Endodermal cell (in vitro differentiated cells): ENCODE measurements at regions not wholly inside any gene's neighbourhood (a gene's known extent, or its start where the extent isn't known, plus 50 kb on each side); places are given as distances from the start of the nearest gene placed in this dataset.

Source experiments
- DNase-seq: peaks from one replicate; pipeline ENCODE4 v3.0.0-alpha.2; 2017
- H3K27ac ChIP-seq: 2 replicates; pipeline ENCODE4 v1.5.1; 2013; ENCODE audit warnings: mild to moderate bottlenecking, low read depth, low read length, moderate library complexity
- H3K27me3 ChIP-seq: 2 replicates; pipeline ENCODE4 v1.6.1; 2013; ENCODE audit warnings: mild to moderate bottlenecking, low read length, moderate library complexity; ENCODE audit not compliant: insufficient read depth, control insufficient read depth, poor library complexity, severe bottlenecking
- H3K36me3 ChIP-seq: 2 replicates; pipeline ENCODE4 v1.7.0; 2013; ENCODE audit warnings: mild to moderate bottlenecking, low read length, moderate library complexity; ENCODE audit not compliant: control insufficient read depth, insufficient read depth
- H3K4me1 ChIP-seq: one replicate; pipeline ENCODE4 v1.7.0; 2013; ENCODE audit warnings: low read length; ENCODE audit not compliant: control insufficient read depth, insufficient read depth
- H3K4me3 ChIP-seq: 2 replicates; pipeline ENCODE4 v1.5.1; 2013; ENCODE audit warnings: mild to moderate bottlenecking, low read length, moderate library complexity
- H3K9ac ChIP-seq: 2 replicates; pipeline ENCODE4 v1.6.1; 2013; ENCODE audit warnings: mild to moderate bottlenecking, low read length, moderate library complexity; ENCODE audit not compliant: poor library complexity, severe bottlenecking; ENCODE audit errors: extremely low read depth
- H3K9me3 ChIP-seq: 2 replicates; pipeline ENCODE4 v1.6.1; 2013; ENCODE audit warnings: mild to moderate bottlenecking, low read length, moderate library complexity; ENCODE audit not compliant: control insufficient read depth
- H3K27ac Mint-ChIP-seq: 2 replicates; pipeline ENCODE4 v1.8.0; 2020; ENCODE audit warnings: mixed read lengths
- H3K27me3 Mint-ChIP-seq: 2 replicates; pipeline ENCODE4 v1.8.0; 2021; ENCODE audit warnings: mild to moderate bottlenecking, mixed read lengths; ENCODE audit not compliant: insufficient read depth
- H3K36me3 Mint-ChIP-seq: 2 replicates; pipeline ENCODE4 v1.8.0; 2020; ENCODE audit warnings: low read depth, mixed read lengths
- H3K4me1 Mint-ChIP-seq: 2 replicates; pipeline ENCODE4 v1.8.0; 2020; ENCODE audit warnings: mixed read lengths
- H3K4me3 Mint-ChIP-seq: 2 replicates; pipeline ENCODE4 v1.8.0; 2020; ENCODE audit warnings: mild to moderate bottlenecking, moderate library complexity, mixed read lengths
- H3K9me3 Mint-ChIP-seq: 2 replicates; pipeline ENCODE4 v1.8.0; 2020; ENCODE audit warnings: mild to moderate bottlenecking, mixed read lengths
- CTCF ChIP-seq: fragments of 200-600 bp; sonication (generic); conservative IDR thresholded peaks from 2 replicates; pipeline ENCODE4 v1.5.0; 2021; ENCODE audit warnings: antibody characterized with exemption, mild to moderate bottlenecking
- WGBS, 2 experiments: methylation state at CpG; one replicate each; pipeline versions ENCODE4 v1.1.5 to v1.1.7; 2013; ENCODE audit warnings: missing lambda C conversion rate in 2 of 2, mixed read lengths in 1 of 2; ENCODE audit not compliant: insufficient coverage in 1 of 2, insufficient read length in 1 of 2; 5-methylcytosine and 5-hydroxymethylcytosine counted together

DNA sequence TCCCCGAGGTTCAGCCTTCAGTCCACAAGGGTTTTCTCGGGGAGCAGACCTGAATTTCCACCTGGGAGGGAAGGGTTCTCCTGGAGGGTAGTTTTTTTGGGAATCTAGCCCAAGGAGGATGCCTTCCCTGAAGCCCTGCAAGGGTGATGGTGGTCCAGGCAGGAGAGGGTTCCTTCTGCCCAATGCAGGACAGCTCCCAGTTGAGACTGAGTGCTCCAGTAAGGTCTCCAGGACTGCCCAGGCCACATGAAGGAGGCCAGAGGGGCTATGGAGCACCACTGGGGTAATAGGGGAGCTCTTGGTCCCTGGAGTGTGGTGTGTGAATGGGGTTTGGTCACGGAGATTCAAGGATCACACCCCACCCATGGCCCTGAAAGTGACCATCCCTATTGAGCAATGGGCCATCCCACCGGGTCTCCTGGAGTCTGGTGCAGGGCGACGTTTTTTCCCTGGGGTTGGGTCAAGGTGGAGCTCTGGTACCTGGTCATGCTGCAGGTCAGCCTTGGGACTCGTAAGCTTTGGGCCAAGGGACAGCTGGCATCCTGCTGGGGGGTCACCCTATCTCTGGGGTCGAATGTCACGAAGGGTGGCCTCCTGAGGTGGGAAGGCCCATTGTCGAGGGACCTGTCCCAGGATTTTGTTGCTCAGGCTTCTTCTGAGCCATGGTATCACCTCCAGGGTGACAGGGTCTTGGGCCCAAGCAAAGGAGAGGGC, 196.5 kb downstream of the UBE3A start:
- Histone ChIP-seq H3K4me1 (no peaks in the 10 kb centered on the region), H3K27ac (no peak overlapping the region), H3K27me3 (no peaks in the 10 kb centered on the region), H3K36me3 (no peaks in the 10 kb centered on the region), H3K9me3 (no peaks in the 10 kb centered on the region), H3K4me3 (no peak overlapping the region), H3K9ac (no peak overlapping the region)
- Mint-ChIP-seq H3K36me3 (no peaks in the 10 kb centered on the region), H3K9me3 (peaks cover 93% of the 10 kb centered on the region), H3K4me3 (no peak overlapping the region), H3K4me1 (no peaks in the 10 kb centered on the region), H3K27me3 (no peaks in the 10 kb centered on the region), H3K27ac (no peak overlapping the region)
- 60 to 77% methylated on average over 1 to 9 of the region's 10 CpGs for WGBS, 2 experiments
- TF ChIP-seq CTCF = no peak
- no peak for DNase-seq

- Mint-ChIP-seq H3K4me3 (no peak overlapping the region), H3K4me1 (no peaks in the 10 kb centered on the region), H3K27me3 (no peaks in the 10 kb centered on the region), H3K36me3 (no peaks in the 10 kb centered on the region), H3K27ac (no peak overlapping the region), H3K9me3 (peaks cover 90% of the 10 kb centered on the region)
- H3K27me3 ChIP-seq = no peaks in the 10 kb centered on the region
- no peak overlapping the region for H3K9ac ChIP-seq
- H3K36me3 ChIP-seq = no peaks in the 10 kb centered on the region
- H3K4me3 ChIP-seq = no peak overlapping the region
- no peak for DNase-seq
- no peak overlapping the region for H3K27ac ChIP-seq
- H3K4me1 ChIP-seq = no peaks in the 10 kb centered on the region
- WGBS, 2 experiments = 81 to 85% methylated on average over 11 to 15 of the region's 15 CpGs
- H3K9me3 ChIP-seq = no peaks in the 10 kb centered on the region
- TF ChIP-seq CTCF = no peak
Observed at GRCh38 chr15:25242957-25243799, 195.6 kb downstream of the UBE3A start.

- H3K9me3 ChIP-seq = no peaks in the 10 kb centered on the region
- no peaks in the 10 kb centered on the region for H3K36me3 Mint-ChIP-seq
- no peaks in the 10 kb centered on the region for H3K4me1 Mint-ChIP-seq
- H3K9ac ChIP-seq = no peak overlapping the region
- no peak overlapping the region for H3K27ac ChIP-seq
- H3K27me3 Mint-ChIP-seq = no peaks in the 10 kb centered on the region
- no peaks in the 10 kb centered on the region for H3K27me3 ChIP-seq
- no peak overlapping the region for H3K27ac Mint-ChIP-seq
- H3K36me3 ChIP-seq = no peaks in the 10 kb centered on the region
- no peak for TF ChIP-seq CTCF
- WGBS, 2 experiments = 91 to 94% methylated on average over 6 to 7 of the region's 7 CpGs
- H3K4me3 Mint-ChIP-seq = no peak overlapping the region
- no peak overlapping the region for H3K4me3 ChIP-seq
- no peak for DNase-seq
- H3K4me1 ChIP-seq = no peaks in the 10 kb centered on the region
- peaks cover 85% of the 10 kb centered on the region for H3K9me3 Mint-ChIP-seq
Observed at GRCh38 chr15:25243800-25244097, 195.1 kb downstream of the UBE3A start.
